Activated CD8-positive, alpha-beta T cell treated with anti-CD3 and anti-CD28 coated beads, Interleukin-2, amount 10 ng/mL, durations not matched to agents 7 days and 5 days (primary cell): ENCODE measurements at regions not wholly inside any gene's neighbourhood (a gene's known extent, or its start where the extent isn't known, plus 50 kb on each side); places are given as distances from the start of the nearest gene placed in this dataset.

Source experiments
- ATAC-seq: fragments of 150-1000 bp; cut with Tn5 transposase; one replicate; pipeline ENCODE4 v1.10.0; 2021; ENCODE audit warnings: moderate library complexity
- CTCF ChIA-PET: fragments of 350-600 bp; sonication (Branson Sonifier 250); formaldehyde crosslinking; loops from one replicate; lab custom pipeline; 2021; ENCODE audit warnings: antibody characterized with exemption; lab: Charles Lee
- POLR2A ChIA-PET: fragments of 350-600 bp; sonication (Branson Sonifier 250); formaldehyde crosslinking; loops from one replicate; lab custom pipeline; 2021; ENCODE audit warnings: antibody characterized with exemption; lab: Charles Lee
- DNase-seq: peaks from one replicate; pipeline ENCODE4 v3.0.0-alpha.2; 2020
- H3K27ac Mint-ChIP-seq: one replicate; pipeline ENCODE4 v1.8.0; 2021; ENCODE audit warnings: mild to moderate bottlenecking, mixed read lengths
- H3K27me3 Mint-ChIP-seq: one replicate; pipeline ENCODE4 v1.8.0; 2021; ENCODE audit warnings: low read depth, mixed read lengths
- H3K36me3 Mint-ChIP-seq: one replicate; pipeline ENCODE4 v1.8.0; 2021; ENCODE audit warnings: low read depth, mixed read lengths
- H3K4me1 Mint-ChIP-seq: one replicate; pipeline ENCODE4 v1.8.0; 2021; ENCODE audit warnings: low read depth, mixed read lengths
- H3K4me3 Mint-ChIP-seq: one replicate; pipeline ENCODE4 v1.8.0; 2021; ENCODE audit warnings: mild to moderate bottlenecking, mixed read lengths
- H3K9me3 Mint-ChIP-seq: one replicate; pipeline ENCODE4 v1.8.0; 2022; ENCODE audit warnings: mixed read lengths; ENCODE audit not compliant: insufficient read depth

GRCh38 chr9:20074291-20074690 is 285.5 kb upstream of the SLC24A2 start:
- Mint-ChIP-seq H3K27ac (no peak overlapping the region), H3K4me1 (no peaks in the 10 kb centered on the region), H3K4me3 (no peak overlapping the region), H3K9me3 (peaks cover 10% of the 10 kb centered on the region), H3K36me3 (peaks cover 13% of the 10 kb centered on the region), H3K27me3 (no peaks in the 10 kb centered on the region)
- ATAC-seq (no peak), DNase-seq (no peak)
- POLR2A ChIA-PET = interaction anchor here (0.6 to 0.7 kb wide), 2 partner anchors 17 to 23 kb away, joined by 3 read pairs; no protein-coding TSS in a partner anchor
- CTCF ChIA-PET = interaction anchor here (1.0 kb wide), 1 partner anchor 9 kb away, joined by 3 read pairs; no protein-coding TSS in a partner anchor

DNA sequence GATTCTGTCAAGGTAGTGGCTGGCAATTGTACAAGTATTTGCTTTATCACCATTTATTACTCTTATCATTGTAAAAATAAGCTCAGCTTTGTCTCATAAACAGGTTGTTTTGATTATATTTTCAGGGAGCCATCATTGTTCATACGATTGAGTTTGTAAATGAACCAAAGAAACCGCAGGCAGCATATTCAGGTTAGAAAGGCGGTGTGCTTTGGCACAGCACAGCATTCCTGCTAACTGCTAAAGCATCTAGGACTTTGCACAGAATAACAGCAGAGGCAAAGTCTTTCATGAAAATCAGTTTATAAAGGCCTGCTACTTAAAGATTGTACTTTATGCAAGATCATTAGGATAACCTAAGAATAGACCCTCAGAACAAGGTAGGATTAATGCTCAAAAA is 281.5 kb upstream of the SLC24A2 start:
- no peak overlapping the region for H3K27ac Mint-ChIP-seq
- peaks cover 13% of the 10 kb centered on the region for H3K4me1 Mint-ChIP-seq
- DNase-seq (no peak), ATAC-seq (no peak)
- H3K9me3 Mint-ChIP-seq = peaks cover 14% of the 10 kb centered on the region
- H3K4me3 Mint-ChIP-seq = no peak overlapping the region
- H3K27me3 Mint-ChIP-seq = no peaks in the 10 kb centered on the region
- ChIA-PET POLR2A (no interaction called here), CTCF (no interaction called here)
- peaks cover 19% of the 10 kb centered on the region for H3K36me3 Mint-ChIP-seq

GRCh38 chr9:20065796-20066700 is 277.2 kb upstream of the SLC24A2 start:
- Mint-ChIP-seq H3K27me3 (no peaks in the 10 kb centered on the region), H3K4me1 (peaks cover 27% of the 10 kb centered on the region), H3K36me3 (peaks cover 15% of the 10 kb centered on the region), H3K9me3 (peaks cover 9% of the 10 kb centered on the region), H3K4me3 (no peak overlapping the region), H3K27ac (peak overlapping the region; percentile 30)
- ChIA-PET POLR2A (interaction anchor here (1.1 kb wide), 1 partner anchor 12 kb away, joined by 3 read pairs; no protein-coding TSS in a partner anchor), CTCF (no interaction called here)
- DNase-seq = no peak
- ATAC-seq = no peak

DNA sequence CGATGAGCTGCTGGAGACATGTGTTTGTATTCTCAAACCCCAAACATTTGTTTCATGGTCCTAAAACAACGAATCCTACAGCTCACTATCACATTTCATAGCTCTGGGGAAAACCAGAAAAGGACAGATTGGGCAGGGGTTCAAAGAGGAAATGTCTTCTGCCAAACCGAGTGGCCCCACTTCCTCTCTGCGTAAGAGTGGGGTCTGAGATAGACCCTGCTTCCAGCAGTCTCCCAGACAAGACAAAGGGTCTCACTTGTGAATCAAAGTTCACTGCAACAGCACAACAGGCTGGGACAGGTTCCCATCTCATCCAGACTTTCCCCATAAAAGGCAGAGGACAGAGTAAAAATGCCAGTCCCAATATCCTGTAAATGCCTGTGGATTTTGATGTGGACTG is 276.2 kb upstream of the SLC24A2 start:
- POLR2A ChIA-PET = interaction anchor here (1.1 kb wide), 1 partner anchor 13 kb away, joined by 3 read pairs; no protein-coding TSS in a partner anchor
- Mint-ChIP-seq H3K9me3 (peaks cover 9% of the 10 kb centered on the region), H3K4me3 (no peak overlapping the region), H3K27ac (peak overlapping the region; percentile 77), H3K27me3 (no peaks in the 10 kb centered on the region), H3K4me1 (peaks cover 27% of the 10 kb centered on the region), H3K36me3 (peaks cover 15% of the 10 kb centered on the region)
- CTCF ChIA-PET = no interaction called here
- no peak for ATAC-seq
- DNase-seq = no peak

DNA sequence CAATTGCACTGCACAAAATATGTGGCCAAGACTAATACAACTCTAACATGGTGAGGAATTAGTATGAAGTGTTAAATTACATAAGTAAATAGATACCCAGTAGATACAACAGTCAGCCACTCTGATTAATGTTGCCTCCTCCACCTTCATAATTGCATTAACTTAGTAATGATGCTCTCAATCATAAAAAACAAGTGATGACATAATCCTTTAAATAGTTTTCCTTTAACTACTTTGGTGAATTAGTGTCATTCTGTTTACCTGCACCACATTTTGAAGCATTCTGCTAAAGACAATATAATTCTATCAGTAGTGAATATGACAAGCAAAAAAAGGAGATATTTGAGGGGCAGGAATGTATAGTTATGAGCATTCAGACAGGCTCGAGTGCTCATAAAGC is 265.9 kb upstream of the SLC24A2 start:
- peaks cover 6% of the 10 kb centered on the region for H3K27me3 Mint-ChIP-seq
- H3K27ac Mint-ChIP-seq = no peak overlapping the region
- H3K4me3 Mint-ChIP-seq = no peak overlapping the region
- ChIA-PET CTCF (no interaction called here), POLR2A (no interaction called here)
- DNase-seq (no peak), ATAC-seq (no peak)
- H3K36me3 Mint-ChIP-seq = peaks cover 10% of the 10 kb centered on the region
- H3K4me1 Mint-ChIP-seq = peaks cover 5% of the 10 kb centered on the region
- H3K9me3 Mint-ChIP-seq = peaks cover 10% of the 10 kb centered on the region

GRCh38 chr9:20048985-20049384 is 260.1 kb upstream of the SLC24A2 start:
- ChIA-PET CTCF (interaction anchor here (1.3 kb wide), 1 partner anchor 8 kb away, joined by 3 read pairs; no protein-coding TSS in a partner anchor), POLR2A (no interaction called here)
- Mint-ChIP-seq H3K27me3 (no peaks in the 10 kb centered on the region), H3K9me3 (peaks cover 14% of the 10 kb centered on the region), H3K36me3 (peaks cover 29% of the 10 kb centered on the region), H3K4me3 (no peak overlapping the region), H3K27ac (no peak overlapping the region), H3K4me1 (peaks cover 26% of the 10 kb centered on the region)
- ATAC-seq (no peak), DNase-seq (no peak)

DNA sequence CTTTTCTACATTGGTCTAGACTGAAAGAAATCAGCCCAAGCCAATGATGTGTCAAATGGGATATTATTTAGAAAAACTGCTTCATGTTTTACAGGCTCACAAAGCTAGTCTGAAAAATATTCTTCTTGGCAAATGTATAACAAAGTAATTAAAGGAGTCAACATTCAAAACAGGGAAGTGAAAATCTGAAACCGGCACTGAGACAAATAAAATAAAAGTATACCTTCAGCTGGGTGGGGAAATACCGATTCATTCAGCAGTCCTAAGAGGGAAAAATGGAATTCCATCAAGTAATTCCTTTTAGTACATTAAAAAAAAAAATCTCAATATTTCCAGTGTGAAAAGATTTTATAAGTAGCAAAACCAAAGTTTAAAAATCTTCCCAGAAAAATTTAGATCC is 259.6 kb upstream of the SLC24A2 start:
- Mint-ChIP-seq H3K4me1 (peaks cover 31% of the 10 kb centered on the region), H3K27ac (no peak overlapping the region), H3K36me3 (peaks cover 33% of the 10 kb centered on the region), H3K4me3 (no peak overlapping the region), H3K27me3 (no peaks in the 10 kb centered on the region), H3K9me3 (peaks cover 9% of the 10 kb centered on the region)
- DNase-seq (no peak), ATAC-seq (no peak)
- CTCF ChIA-PET = no interaction called here
- POLR2A ChIA-PET = no interaction called here

- Mint-ChIP-seq H3K4me1 (peaks cover 54% of the 10 kb centered on the region), H3K9me3 (peaks cover 4% of the 10 kb centered on the region), H3K27me3 (no peaks in the 10 kb centered on the region), H3K4me3 (no peak overlapping the region), H3K36me3 (peaks cover 26% of the 10 kb centered on the region), H3K27ac (peak overlapping the region; percentile 64)
- CTCF ChIA-PET = no interaction called here
- POLR2A ChIA-PET = no interaction called here
- ATAC-seq (no peak), DNase-seq (no peak)
Measured at GRCh38 chr9:20044686-20045085, 255.8 kb upstream of the SLC24A2 start.

- Mint-ChIP-seq H3K36me3 (peaks cover 24% of the 10 kb centered on the region), H3K27ac (peak overlapping the region; percentile 90)
- ATAC-seq = peak; percentile 52
Measured at GRCh38 chr9:20043461-20043860, 254.6 kb upstream of the SLC24A2 start.

DNA sequence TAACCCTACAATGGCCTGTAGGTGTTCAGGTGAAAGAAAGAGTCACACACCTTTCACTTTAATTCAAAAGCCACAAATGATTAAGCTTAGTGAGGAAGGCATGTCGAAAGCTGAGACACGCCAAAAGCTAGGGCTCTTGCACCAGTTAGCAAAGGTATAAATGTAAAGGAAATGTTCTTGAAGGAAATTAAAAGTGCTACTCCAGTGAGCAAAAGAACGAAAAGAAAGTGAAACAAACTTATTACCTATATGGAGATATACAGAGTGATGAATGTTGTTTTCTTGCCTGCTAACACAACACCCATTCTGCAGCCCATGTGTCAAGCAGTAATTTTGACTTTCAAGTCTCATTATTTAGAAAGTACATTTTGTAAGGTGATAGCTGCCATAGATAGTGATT is 254.2 kb upstream of the SLC24A2 start:
- Mint-ChIP-seq H3K4me3 (peak overlapping the region; percentile 72), H3K4me1 (peaks cover 54% of the 10 kb centered on the region), H3K9me3 (peaks cover 4% of the 10 kb centered on the region), H3K36me3 (peaks cover 21% of the 10 kb centered on the region), H3K27ac (peak overlapping the region; percentile 90), H3K27me3 (no peaks in the 10 kb centered on the region)
- ATAC-seq (peak; percentile 80), DNase-seq (peak; percentile 26)
- POLR2A ChIA-PET = no interaction called here
- CTCF ChIA-PET = interaction anchor here (0.6 to 1.6 kb wide), 6 partner anchors 12 to 512 kb away, joined by 3 to 6 read pairs (median 3); no protein-coding TSS in a partner anchor

More at GRCh38 chr9:20043461-20043860, 254.6 kb upstream of the SLC24A2 start:
- Mint-ChIP-seq H3K4me1 (peaks cover 54% of the 10 kb centered on the region), H3K27me3 (no peaks in the 10 kb centered on the region), H3K9me3 (peaks cover 4% of the 10 kb centered on the region), H3K4me3 (peak overlapping the region; percentile 72)
- CTCF ChIA-PET = interaction anchor here (0.9 to 1.6 kb wide), 5 partner anchors 12 to 380 kb away, joined by 3 to 6 read pairs (median 3); no protein-coding TSS in a partner anchor
- DNase-seq = peak; percentile 47
- POLR2A ChIA-PET = no interaction called here

DNA sequence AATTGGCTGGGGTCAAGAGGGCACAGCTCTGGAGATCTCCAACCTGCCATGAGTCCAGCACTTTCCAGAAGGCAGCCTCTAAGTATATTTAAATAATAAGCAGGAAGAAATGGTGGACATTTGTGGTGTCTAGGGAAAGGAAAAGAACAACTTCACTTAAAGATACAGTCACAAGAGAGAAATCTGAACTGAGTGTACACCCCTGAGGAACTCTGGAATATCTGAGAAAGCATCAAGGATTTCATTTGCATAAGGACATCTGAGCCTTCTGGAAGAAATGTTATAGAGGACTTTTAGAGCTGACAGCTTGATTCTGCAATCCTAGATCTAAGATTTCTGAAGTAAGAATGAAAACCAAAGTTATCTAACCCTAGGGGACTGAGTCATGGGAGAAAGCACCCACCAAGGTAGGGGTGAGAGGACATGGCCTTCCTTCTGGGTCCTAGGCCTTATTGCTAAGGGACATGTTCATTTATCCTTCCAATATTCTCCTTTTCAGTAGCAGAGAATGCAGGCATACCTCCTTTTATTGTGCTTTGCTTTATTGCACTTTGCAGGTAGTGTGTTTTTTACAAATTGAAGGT is 253.4 kb upstream of the SLC24A2 start:
- DNase-seq (no peak), ATAC-seq (no peak)
- Mint-ChIP-seq H3K9me3 (no peaks in the 10 kb centered on the region), H3K36me3 (peaks cover 18% of the 10 kb centered on the region), H3K27me3 (no peaks in the 10 kb centered on the region), H3K4me1 (peaks cover 54% of the 10 kb centered on the region), H3K27ac (peak overlapping the region; percentile 90), H3K4me3 (peak overlapping the region; percentile 12)
- ChIA-PET CTCF (interaction anchor here (0.6 to 1.6 kb wide), 3 partner anchors 95 to 513 kb away, joined by 3 to 6 read pairs (median 5); no protein-coding TSS in a partner anchor), POLR2A (no interaction called here)
